ENCODE measurements at regions not wholly inside any gene's neighbourhood (a gene's known extent, or its start where the extent isn't known, plus 50 kb on each side); places are given as distances from the start of the nearest gene placed in this dataset.

GRCh38 chr13:46498650-46499049, 54.3 kb upstream of the LRCH1 start:
- no peak for TF ChIP-seq POLR2AphosphoS5 (IDR thresholded peaks at IDR 0.05)
- no peak for TF ChIP-seq CTCF (IDR thresholded peaks at IDR 0.05)
- TF ChIP-seq POLR2A (IDR thresholded peaks at IDR 0.05), result no peak

Measured in upper lobe of left lung (tissue), 4 donors.